Astrocyte of the cerebellum (primary cell): ENCODE measurements at regions not wholly inside any gene's neighbourhood (a gene's known extent, or its start where the extent isn't known, plus 50 kb on each side); places are given as distances from the start of the nearest gene placed in this dataset.
A peak's percentile ranks its signal among the peaks of the same experiment; 100 is the strongest.

Experiments used
- DNase-seq: peaks from one replicate; pipeline ENCODE4 v3.0.0-alpha.2; 2011; ENCODE audit warnings: low read depth
- H3K4me3 ChIP-seq: 2 replicates; pipeline ENCODE4 v1.5.1; 2011; ENCODE audit warnings: mild to moderate bottlenecking, low read depth, low read length, moderate library complexity
- in situ Hi-C: cut with HindIII; loops from 2 replicates; pipeline ENCODE4 v1.10.0; 2017; ENCODE audit warnings: low sequenced_read_pairs
- TF ChIP-seq, protein P1 (sequence below): IDR thresholded peaks from 2 replicates; pipeline ENCODE4 v1.5.1; 2012; ENCODE audit warnings: low read length, low read depth, moderate library complexity, mild to moderate bottlenecking; ENCODE audit errors: missing control alignments

- in situ Hi-C loops = no loop called here
- DNase-seq = no peak
- TF ChIP-seq, protein P1, sequence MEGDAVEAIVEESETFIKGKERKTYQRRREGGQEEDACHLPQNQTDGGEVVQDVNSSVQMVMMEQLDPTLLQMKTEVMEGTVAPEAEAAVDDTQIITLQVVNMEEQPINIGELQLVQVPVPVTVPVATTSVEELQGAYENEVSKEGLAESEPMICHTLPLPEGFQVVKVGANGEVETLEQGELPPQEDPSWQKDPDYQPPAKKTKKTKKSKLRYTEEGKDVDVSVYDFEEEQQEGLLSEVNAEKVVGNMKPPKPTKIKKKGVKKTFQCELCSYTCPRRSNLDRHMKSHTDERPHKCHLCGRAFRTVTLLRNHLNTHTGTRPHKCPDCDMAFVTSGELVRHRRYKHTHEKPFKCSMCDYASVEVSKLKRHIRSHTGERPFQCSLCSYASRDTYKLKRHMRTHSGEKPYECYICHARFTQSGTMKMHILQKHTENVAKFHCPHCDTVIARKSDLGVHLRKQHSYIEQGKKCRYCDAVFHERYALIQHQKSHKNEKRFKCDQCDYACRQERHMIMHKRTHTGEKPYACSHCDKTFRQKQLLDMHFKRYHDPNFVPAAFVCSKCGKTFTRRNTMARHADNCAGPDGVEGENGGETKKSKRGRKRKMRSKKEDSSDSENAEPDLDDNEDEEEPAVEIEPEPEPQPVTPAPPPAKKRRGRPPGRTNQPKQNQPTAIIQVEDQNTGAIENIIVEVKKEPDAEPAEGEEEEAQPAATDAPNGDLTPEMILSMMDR = no peak
- H3K4me3 ChIP-seq = no peak overlapping the region
Observed at GRCh38 chr1:59128239-59128736, 168.6 kb upstream of the FGGY start.

DNA sequence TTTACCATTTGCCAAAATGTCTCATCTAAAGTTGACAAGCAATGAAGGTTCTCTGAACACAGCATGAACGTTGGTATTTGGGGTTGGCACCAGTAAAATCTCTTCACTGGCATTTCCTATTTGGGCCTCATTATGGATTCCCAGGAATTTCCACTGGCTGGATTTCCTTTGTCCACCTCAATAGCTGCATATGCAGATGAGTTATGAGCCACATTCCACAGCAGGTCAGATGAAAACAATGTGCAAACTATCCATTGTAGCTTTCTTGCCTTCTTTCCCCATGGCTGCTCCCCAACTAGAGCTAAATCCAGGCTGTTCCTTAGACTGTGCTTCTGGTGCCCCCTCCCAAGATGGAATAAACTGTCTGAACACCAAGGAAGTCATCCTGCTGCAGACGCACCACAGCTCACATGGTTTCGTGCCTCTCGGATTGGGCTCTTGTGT, 168.1 kb upstream of the FGGY start:
- no peak overlapping the region for H3K4me3 ChIP-seq
- peak; percentile 88 for DNase-seq
- in situ Hi-C loops = no loop called here
- TF ChIP-seq, protein P1 = no peak

DNA sequence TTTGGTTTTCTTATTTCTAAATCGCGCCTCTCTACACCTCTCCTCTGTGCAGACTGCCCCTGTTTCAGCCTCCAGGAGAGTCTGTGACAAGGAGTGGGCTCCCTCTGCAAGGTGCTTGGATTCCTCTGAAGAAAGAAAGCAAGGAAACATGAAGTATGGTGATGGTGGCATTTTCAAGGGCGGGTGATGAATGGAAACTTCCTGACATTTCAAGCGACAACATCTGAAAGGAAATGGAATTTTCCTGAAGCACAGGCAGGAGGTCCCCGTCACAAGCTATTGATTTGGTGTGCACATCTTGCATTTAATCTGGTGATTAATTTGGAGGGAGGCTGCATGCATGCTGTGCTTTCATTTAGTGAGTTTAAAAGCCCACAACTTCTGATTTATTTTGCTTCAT, 164.6 kb upstream of the FGGY start:
- H3K4me3 ChIP-seq = no peak overlapping the region
- DNase-seq = no peak
- in situ Hi-C loops = no loop called here
- TF ChIP-seq, protein P1 = no peak

- no peak overlapping the region for H3K4me3 ChIP-seq
- in situ Hi-C loops = no loop called here
- DNase-seq = no peak
- TF ChIP-seq, protein P1 = no peak
Observed at GRCh38 chr1:59133997-59134396, 162.9 kb upstream of the FGGY start.

DNA sequence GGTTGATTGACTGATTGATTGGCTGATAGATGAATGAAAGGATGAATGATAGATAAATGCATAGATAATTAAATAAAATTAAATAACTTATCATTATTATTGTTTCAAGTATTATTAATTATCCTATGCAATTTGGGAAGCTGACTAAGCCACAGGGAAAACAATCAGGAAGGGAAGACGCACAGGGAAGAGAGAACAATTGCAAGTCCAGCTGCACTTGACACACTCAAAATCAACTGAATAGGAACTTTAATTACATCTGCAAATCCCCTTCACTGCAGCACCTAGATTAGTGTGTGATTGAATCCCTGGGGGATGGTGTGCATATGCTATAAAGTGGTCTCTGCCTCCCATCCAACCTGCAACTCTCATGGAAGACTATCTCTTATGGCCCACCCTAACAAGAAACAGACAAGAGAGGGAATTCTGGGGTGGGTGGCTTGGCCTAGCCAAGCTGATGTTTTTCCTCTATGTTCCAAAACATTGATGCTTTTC, 161.1 kb upstream of the FGGY start:
- H3K4me3 ChIP-seq = no peak overlapping the region
- DNase-seq = no peak
- in situ Hi-C loops = no loop called here
- TF ChIP-seq, protein P1 = no peak

DNA sequence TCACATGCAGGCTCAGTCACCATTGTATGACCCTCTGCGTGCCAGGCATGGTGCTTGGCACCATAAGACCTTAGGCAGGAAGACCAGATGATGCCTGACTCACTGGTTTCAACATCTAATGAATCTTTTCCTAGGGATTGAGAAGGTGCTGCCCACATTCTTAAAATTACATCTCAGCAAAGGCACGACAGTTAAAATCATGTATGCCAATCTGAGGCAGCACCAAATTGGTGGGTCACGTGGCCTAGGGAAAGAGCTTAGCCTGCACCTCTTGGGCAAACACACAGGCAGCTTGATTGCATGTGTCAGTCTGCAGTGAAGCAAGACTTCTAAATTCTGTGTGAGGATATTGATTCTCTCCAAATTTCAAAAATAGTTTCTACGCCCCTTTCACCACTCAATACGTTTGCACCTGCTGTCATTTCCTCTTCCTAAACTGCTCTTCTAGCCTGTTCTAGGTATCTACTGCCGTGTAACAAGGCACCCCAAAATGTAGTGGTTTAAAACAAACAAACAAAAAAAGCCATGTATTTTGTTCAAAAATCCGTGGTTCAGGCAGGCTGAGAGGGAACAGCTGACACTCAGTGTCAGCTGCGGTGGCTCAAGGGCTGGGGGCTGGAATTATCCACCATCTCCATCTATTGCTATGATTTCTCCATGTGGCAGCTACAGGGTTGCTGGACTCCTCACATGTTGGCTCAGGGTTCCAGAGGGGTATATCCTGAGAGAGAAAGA, 160.2 kb upstream of the FGGY start:
- in situ Hi-C loops = no loop called here
- TF ChIP-seq, protein P1 = no peak
- H3K4me3 ChIP-seq = no peak overlapping the region
- no peak for DNase-seq
